Liver (tissue), 7 donors: ENCODE measurements at regions not wholly inside any gene's neighbourhood (a gene's known extent, or its start where the extent isn't known, plus 50 kb on each side); places are given as distances from the start of the nearest gene placed in this dataset.

Experiments
- DNase-seq: peaks from one replicate; pipeline ENCODE4 v3.0.0-alpha.2; 2017; ENCODE audit warnings: low spot score
- H3K27ac ChIP-seq, 2 donors: one replicate each; pipeline ENCODE4 v1.7.0; 2013; ENCODE audit warnings: inconsistent platforms in 2 of 2, low read length in 2 of 2, control low read depth in 1 of 2, low read depth in 1 of 2, mild to moderate bottlenecking in 1 of 2
- H3K27me3 ChIP-seq, 4 donors: one replicate each; pipeline versions ENCODE4 v1.6.1 to v1.7.0; 2013; ENCODE audit warnings: low read length in 3 of 4, inconsistent platforms in 1 of 4, mild to moderate bottlenecking in 1 of 4, moderate library complexity in 1 of 4; ENCODE audit not compliant: control insufficient read depth in 4 of 4, insufficient read depth in 4 of 4
- H3K36me3 ChIP-seq, 4 donors: one replicate each; pipeline versions ENCODE4 v1.6.1 to v1.7.0; 2013; ENCODE audit warnings: low read length in 3 of 4, mild to moderate bottlenecking in 3 of 4, low read depth in 1 of 4, moderate library complexity in 1 of 4; ENCODE audit not compliant: control insufficient read depth in 4 of 4, insufficient read depth in 3 of 4
- H3K4me1 ChIP-seq, 4 donors: one replicate each; pipeline versions ENCODE4 v1.6.1 to v1.7.0; 2013; ENCODE audit warnings: low read length in 3 of 4, mild to moderate bottlenecking in 3 of 4, moderate library complexity in 1 of 4; ENCODE audit not compliant: control insufficient read depth in 4 of 4, insufficient read depth in 4 of 4
- H3K4me3 ChIP-seq, 3 donors: one replicate each; pipeline versions ENCODE4 v1.6.1 to v1.7.0; 2013; ENCODE audit warnings: low read length in 3 of 3, control low read depth in 1 of 3, low read depth in 1 of 3, mild to moderate bottlenecking in 1 of 3
- H3K9ac ChIP-seq, 2 donors: one replicate each; pipeline ENCODE4 v1.7.0; 2013; ENCODE audit warnings: low read length in 2 of 2, mild to moderate bottlenecking in 2 of 2, moderate library complexity in 2 of 2, control low read depth in 1 of 2, low read depth in 1 of 2
- H3K9me3 ChIP-seq, 4 donors: one replicate each; pipeline versions ENCODE4 v1.6.1 to v1.7.0; 2013; ENCODE audit warnings: low read length in 3 of 4; ENCODE audit not compliant: control insufficient read depth in 4 of 4
- ATF3 ChIP-seq: IDR thresholded peaks from 2 replicates; pipeline ENCODE4 v1.6.1; 2016; ENCODE audit warnings: antibody characterized with exemption
- EGR1 ChIP-seq, 2 donors: IDR thresholded peaks; 2 replicates each; pipeline ENCODE4 v1.6.1; 2016 to 2018; ENCODE audit warnings: antibody characterized with exemption in 2 of 2, low read depth in 2 of 2
- FOXA1 ChIP-seq: IDR thresholded peaks from 2 replicates; pipeline ENCODE4 v1.6.1; 2016; ENCODE audit warnings: antibody characterized with exemption
- FOXA2 ChIP-seq: IDR thresholded peaks from 2 replicates; pipeline ENCODE4 v1.6.1; 2016; ENCODE audit warnings: antibody characterized with exemption
- GABPA ChIP-seq, 2 donors: IDR thresholded peaks in 1 of 2; conservative IDR thresholded peaks in 1 of 2; 2 replicates each; pipeline ENCODE4 v1.6.1; 2016; ENCODE audit warnings: antibody characterized with exemption in 2 of 2, mild to moderate bottlenecking in 1 of 2, moderate library complexity in 1 of 2
- JUND ChIP-seq, 2 donors: IDR thresholded peaks; 2 replicates each; pipeline ENCODE4 v1.6.1; 2016; ENCODE audit warnings: antibody characterized with exemption in 2 of 2
- MAX ChIP-seq: IDR thresholded peaks from 2 replicates; pipeline ENCODE4 v1.6.1; 2016; ENCODE audit warnings: antibody characterized with exemption
- NR2F2 ChIP-seq: IDR thresholded peaks from 2 replicates; pipeline ENCODE4 v1.6.1; 2016; ENCODE audit warnings: antibody characterized with exemption
- RAD21 ChIP-seq, 2 donors: IDR thresholded peaks; 2 replicates each; pipeline ENCODE4 v1.6.1; 2016; ENCODE audit warnings: antibody characterized with exemption in 2 of 2, mild to moderate bottlenecking in 2 of 2
- REST ChIP-seq: IDR thresholded peaks from 2 replicates; pipeline ENCODE4 v1.6.1; 2016; ENCODE audit warnings: antibody characterized with exemption, mild to moderate bottlenecking
- RXRA ChIP-seq, 2 donors: IDR thresholded peaks; 2 replicates each; pipeline ENCODE4 v1.6.1; 2017 to 2018; ENCODE audit warnings: antibody characterized with exemption in 2 of 2, mild to moderate bottlenecking in 1 of 2
- SP1 ChIP-seq: IDR thresholded peaks from 2 replicates; pipeline ENCODE4 v1.6.1; 2018; ENCODE audit warnings: antibody characterized with exemption, mild to moderate bottlenecking
- TAF1 ChIP-seq: conservative IDR thresholded peaks from 2 replicates; pipeline ENCODE4 v1.6.1; 2016; ENCODE audit warnings: antibody characterized with exemption, mild to moderate bottlenecking
- ZBTB33 ChIP-seq: IDR thresholded peaks from 2 replicates; pipeline ENCODE4 v1.6.1; 2016; ENCODE audit warnings: antibody characterized with exemption
- WGBS: extraction: QIAGEN DNeasy Blood & Tissue Kit; methylation state at CpG from one replicate; pipeline ENCODE4 v1.1.7; 2013; 5-methylcytosine and 5-hydroxymethylcytosine counted together
- donor health status: healthy.
- donor health status: healthy.
- donor health status: healthy.
- donor health status: healthy.

- Histone ChIP-seq H3K4me1 (peaks cover 0 to 2% (median 0%) of the 10 kb centered on the region in 4 donors), H3K36me3 (no peaks in the 10 kb centered on the region), H3K9ac (no peak overlapping the region), H3K4me3 (no peak overlapping the region), H3K27ac (no peak overlapping the region), H3K9me3 (no peaks in the 10 kb centered on the region), H3K27me3 (no peaks in the 10 kb centered on the region)
- DNase-seq = no peak
- no peak for TF ChIP-seq NR2F2
- no peak for TF ChIP-seq REST
- WGBS = 48% methylated on average over 2 of the region's 2 CpGs
These were observed 111.7 kb upstream of the VEPH1 start for GRCh38 chr3:157614896-157615295.

GRCh38 chr3:157611536-157612076 lies 108.4 kb upstream of the VEPH1 start:
- Histone ChIP-seq H3K9me3 (no peaks in the 10 kb centered on the region), H3K27me3 (no peaks in the 10 kb centered on the region), H3K4me3 (no peak overlapping the region), H3K4me1 (no peaks in the 10 kb centered on the region), H3K36me3 (no peaks in the 10 kb centered on the region), H3K9ac (no peak overlapping the region), H3K27ac (no peak overlapping the region)
- 88% methylated on average over 4 of the region's 4 CpGs for WGBS
- DNase-seq = no peak
- TF ChIP-seq RAD21 (IDR thresholded peaks at IDR 0.05) = no peak

GRCh38 chr3:157610876-157611535 lies 107.8 kb upstream of the VEPH1 start:
- H3K27me3 ChIP-seq = no peaks in the 10 kb centered on the region
- TF ChIP-seq MAX = no peak
- TF ChIP-seq ATF3 = no peak
- TF ChIP-seq EGR1 (IDR thresholded peaks at IDR 0.05; ENCODE audit: low read depth in 2 of 2) = no peak
- no peak for TF ChIP-seq TAF1
- no peak for TF ChIP-seq GABPA (IDR thresholded peaks at IDR 0.05 in 1 of 2, conservative IDR thresholded peaks at IDR 0.05 in 1 of 2)
- TF ChIP-seq ZBTB33 = no peak
- TF ChIP-seq SP1 = no peak
- TF ChIP-seq NR2F2 = no peak
- no peak for TF ChIP-seq FOXA2
- no peak for TF ChIP-seq JUND (IDR thresholded peaks at IDR 0.05)
- TF ChIP-seq FOXA1 = no peak
- no peak for TF ChIP-seq RXRA (IDR thresholded peaks at IDR 0.05)
- no peak overlapping the region for H3K9ac ChIP-seq
- H3K9me3 ChIP-seq = no peaks in the 10 kb centered on the region
- WGBS = 85% methylated on average over 7 of the region's 7 CpGs
- H3K27ac ChIP-seq = no peak overlapping the region
- no peaks in the 10 kb centered on the region for H3K4me1 ChIP-seq
- no peak overlapping the region for H3K4me3 ChIP-seq
- no peaks in the 10 kb centered on the region for H3K36me3 ChIP-seq
- no peak for DNase-seq
